Gastrocnemius medialis (tissue), 4 donors: ENCODE measurements at regions not wholly inside any gene's neighbourhood (a gene's known extent, or its start where the extent isn't known, plus 50 kb on each side); places are given as distances from the start of the nearest gene placed in this dataset.

Experiments used
- ATAC-seq, 2 donors: fragments of 150-250 bp; one replicate each; pipeline ENCODE4 v1.9.1; 2016
- DNase-seq, 2 donors: peaks; one replicate each; pipeline ENCODE4 v3.0.0-alpha.2; 2019
- H3K27ac ChIP-seq, 4 donors: fragments of 200-600 bp; sonication (generic); 1 replicate in 1 of 4; 2 replicates in 3 of 4; pipeline ENCODE4 v1.5.1; 2016 to 2018; ENCODE audit warnings: mild to moderate bottlenecking in 2 of 4, moderate library complexity in 1 of 4
- H3K27me3 ChIP-seq, 3 donors: fragments of 200-600 bp; sonication (generic) in 2 of 3; 1 replicate in 1 of 3; 2 replicates in 2 of 3; pipeline versions ENCODE4 v1.5.1 to v1.6.0; 2016 to 2019; ENCODE audit warnings: mild to moderate bottlenecking in 1 of 3, moderate library complexity in 1 of 3
- H3K36me3 ChIP-seq, 2 donors: fragments of 200-600 bp; sonication (generic) in 1 of 2; one replicate each; pipeline ENCODE4 v1.5.1; 2017 to 2018
- H3K4me1 ChIP-seq, 2 donors: fragments of 200-600 bp; sonication (generic) in 1 of 2; one replicate each; pipeline ENCODE4 v1.5.1; 2016 to 2017; ENCODE audit warnings: mild to moderate bottlenecking in 2 of 2
- H3K4me3 ChIP-seq, 4 donors: fragments of 200-600 bp; sonication (generic) in 3 of 4; 1 replicate in 1 of 4; 2 replicates in 3 of 4; pipeline ENCODE4 v1.5.1; 2016 to 2019; ENCODE audit warnings: mild to moderate bottlenecking in 2 of 4
- H3K9me3 ChIP-seq, 3 donors: fragments of 200-600 bp; sonication (generic) in 2 of 3; 1 replicate in 1 of 3; 2 replicates in 2 of 3; pipeline ENCODE4 v1.5.1; 2016 to 2019
- POLR2A ChIP-seq, 2 donors: fragments of 450-650 bp; IDR thresholded peaks; one replicate each; pipeline ENCODE4 v1.6.1; 2017; ENCODE audit warnings: antibody characterized with exemption in 2 of 2, mild to moderate bottlenecking in 2 of 2, moderate library complexity in 2 of 2
- in situ Hi-C, 4 donors: fragments of 200-750 bp; cut with MboI; loops; one replicate each; pipeline versions ENCODE4 v1.15.0 to v1.8.0; 2017; ENCODE audit warnings: low sequenced_read_pairs in 4 of 4
- intact Hi-C: fragments of 100-400 bp; cut with DNase I; formaldehyde crosslinking; loops from one replicate; pipeline ENCODE4 v1.15.1; 2023; ENCODE audit warnings: low total_unique reads
- TF ChIP-seq, protein P1 (sequence below), 5 experiments: fragments of 450-650 bp in 3 of 5; fragments of 200-600 bp in 2 of 5; sonication (generic) in 2 of 5; IDR thresholded peaks in 4 of 5; conservative IDR thresholded peaks in 1 of 5; 1 replicate in 4 of 5; 2 replicates in 1 of 5; pipeline ENCODE4 v1.5.1; 2016 to 2019; ENCODE audit warnings: antibody characterized with exemption in 5 of 5, mild to moderate bottlenecking in 3 of 5, moderate library complexity in 3 of 5

DNA sequence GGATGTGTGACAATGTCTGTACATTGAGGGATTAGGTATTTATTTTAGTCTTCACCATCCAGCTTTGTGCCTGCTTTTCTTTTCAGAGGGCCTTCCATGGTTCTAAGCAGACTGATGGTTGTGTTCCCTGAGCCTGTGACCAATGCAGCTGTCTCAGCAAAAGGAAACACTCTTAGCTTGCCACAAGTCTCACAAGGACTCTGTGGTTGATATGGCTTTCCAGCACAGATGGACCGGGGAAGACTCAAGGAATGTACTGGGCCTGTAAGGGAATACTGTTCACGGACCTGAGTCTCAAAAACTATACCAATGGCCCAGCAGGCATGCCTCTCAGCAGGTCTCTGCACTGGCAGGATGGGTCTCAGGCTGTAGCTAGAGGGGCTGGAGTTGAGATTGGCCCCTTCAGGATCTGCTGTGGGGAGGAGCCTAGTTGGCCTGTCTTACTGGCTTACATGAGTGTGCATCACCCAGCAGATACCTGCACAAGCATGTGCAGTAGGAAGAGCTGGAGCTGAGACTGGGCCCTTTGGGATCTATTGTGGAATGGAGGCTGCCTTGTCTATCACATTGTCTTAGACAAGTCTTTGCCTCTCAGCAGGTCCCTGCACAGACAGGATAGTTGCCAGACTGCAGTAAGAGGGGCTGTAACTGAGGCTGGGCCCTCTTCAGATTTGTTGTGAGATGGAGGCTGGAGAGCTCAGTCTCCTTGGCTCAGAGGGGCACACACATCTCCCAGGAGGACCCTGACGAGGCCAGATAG lies 52.0 kb upstream of the PDC start:
- ATAC-seq = no peak
- Histone ChIP-seq H3K4me1 (no peaks in the 10 kb centered on the region), H3K4me3 (no peak overlapping the region), H3K9me3 (no peaks in the 10 kb centered on the region), H3K36me3 (no peaks in the 10 kb centered on the region), H3K27ac (no peak overlapping the region), H3K27me3 (no peaks in the 10 kb centered on the region)
- TF ChIP-seq POLR2A (IDR thresholded peaks at IDR 0.05) = no peak
- TF ChIP-seq, protein P1, sequence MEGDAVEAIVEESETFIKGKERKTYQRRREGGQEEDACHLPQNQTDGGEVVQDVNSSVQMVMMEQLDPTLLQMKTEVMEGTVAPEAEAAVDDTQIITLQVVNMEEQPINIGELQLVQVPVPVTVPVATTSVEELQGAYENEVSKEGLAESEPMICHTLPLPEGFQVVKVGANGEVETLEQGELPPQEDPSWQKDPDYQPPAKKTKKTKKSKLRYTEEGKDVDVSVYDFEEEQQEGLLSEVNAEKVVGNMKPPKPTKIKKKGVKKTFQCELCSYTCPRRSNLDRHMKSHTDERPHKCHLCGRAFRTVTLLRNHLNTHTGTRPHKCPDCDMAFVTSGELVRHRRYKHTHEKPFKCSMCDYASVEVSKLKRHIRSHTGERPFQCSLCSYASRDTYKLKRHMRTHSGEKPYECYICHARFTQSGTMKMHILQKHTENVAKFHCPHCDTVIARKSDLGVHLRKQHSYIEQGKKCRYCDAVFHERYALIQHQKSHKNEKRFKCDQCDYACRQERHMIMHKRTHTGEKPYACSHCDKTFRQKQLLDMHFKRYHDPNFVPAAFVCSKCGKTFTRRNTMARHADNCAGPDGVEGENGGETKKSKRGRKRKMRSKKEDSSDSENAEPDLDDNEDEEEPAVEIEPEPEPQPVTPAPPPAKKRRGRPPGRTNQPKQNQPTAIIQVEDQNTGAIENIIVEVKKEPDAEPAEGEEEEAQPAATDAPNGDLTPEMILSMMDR (IDR thresholded peaks at IDR 0.05 in 4 of 5, conservative IDR thresholded peaks at IDR 0.05 in 1 of 5) = no peak
- intact Hi-C loops (no loop called here), in situ Hi-C loops (no loop called here)
- DNase-seq = no peak

DNA sequence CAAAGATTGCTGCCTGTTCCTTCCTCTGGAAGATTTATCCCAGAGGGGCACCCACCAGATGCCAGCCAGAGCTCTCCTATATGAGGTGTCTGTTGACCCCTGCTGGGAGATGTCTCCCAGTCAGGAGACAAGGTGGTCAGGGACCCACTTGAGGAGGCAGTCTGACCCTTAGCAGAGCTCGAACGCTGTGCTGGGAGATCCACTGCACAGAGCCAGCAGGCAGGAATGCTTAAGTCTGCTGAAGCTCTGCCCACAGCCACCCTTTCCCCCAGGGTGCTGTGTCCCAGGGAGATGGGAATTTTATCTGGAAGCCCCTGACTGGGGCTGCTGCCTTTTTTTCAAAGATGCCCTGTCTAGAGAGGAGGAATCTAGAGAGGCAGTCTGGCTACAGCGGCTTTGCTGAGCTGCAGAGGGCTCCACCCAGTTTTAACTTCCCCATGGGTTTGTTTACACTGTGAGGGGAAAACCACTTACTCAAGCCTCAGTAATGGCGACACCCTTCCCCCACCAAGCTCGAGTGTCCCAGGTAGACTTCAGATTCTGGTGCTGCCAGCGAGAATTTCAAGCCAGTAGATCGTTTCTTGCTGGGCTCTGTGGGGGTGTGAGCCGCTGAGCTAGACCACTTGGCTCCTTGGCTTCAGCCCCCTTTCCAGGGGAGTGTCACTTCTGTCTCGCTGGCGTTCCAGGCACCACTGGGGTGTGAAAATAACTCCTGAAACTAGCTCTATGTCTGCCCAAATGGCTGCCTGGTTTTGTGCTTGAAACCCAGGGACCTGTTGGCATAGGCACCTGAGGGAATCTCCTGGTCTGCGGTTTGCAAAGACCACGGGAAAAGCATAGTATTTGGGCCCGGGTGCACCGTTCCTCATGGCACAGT lies 51.1 kb upstream of the PDC start:
- ATAC-seq (no peak), DNase-seq (no peak)
- in situ Hi-C loops (no loop called here), intact Hi-C loops (no loop called here)
- Histone ChIP-seq H3K27me3 (no peaks in the 10 kb centered on the region), H3K4me3 (no peak overlapping the region), H3K27ac (no peak overlapping the region), H3K4me1 (no peaks in the 10 kb centered on the region), H3K9me3 (no peaks in the 10 kb centered on the region), H3K36me3 (no peaks in the 10 kb centered on the region)
- TF ChIP-seq POLR2A (IDR thresholded peaks at IDR 0.05) = no peak
- TF ChIP-seq, protein P1 (IDR thresholded peaks at IDR 0.05 in 4 of 5, conservative IDR thresholded peaks at IDR 0.05 in 1 of 5) = no peak
